Mammary epithelial cell (primary cell): ENCODE measurements at regions not wholly inside any gene's neighbourhood (a gene's known extent, or its start where the extent isn't known, plus 50 kb on each side); places are given as distances from the start of the nearest gene placed in this dataset.
"Not testable (repeated sequence)": the region's sequence is repeated elsewhere in the genome, so short reads cannot be mapped to it uniquely, and the experiment has no call there.

ENCODE experiments used
- EZH2 ChIP-seq: IDR thresholded peaks from 2 replicates; pipeline ENCODE4 v1.6.1; 2012; ENCODE audit warnings: low read length, inconsistent platforms, borderline replicate concordance
- TF ChIP-seq, protein P1 (sequence below), 2 donors: IDR thresholded peaks in 1 of 2; conservative IDR thresholded peaks in 1 of 2; 2 replicates each; pipeline ENCODE4 v1.5.1; 2011 to 2012; ENCODE audit warnings: inconsistent platforms in 2 of 2, low read length in 2 of 2, mild to moderate bottlenecking in 2 of 2, control low read depth in 1 of 2, low read depth in 1 of 2; ENCODE audit not compliant: insufficient read depth in 1 of 2; ENCODE audit errors: extremely low read depth in 1 of 2

DNA sequence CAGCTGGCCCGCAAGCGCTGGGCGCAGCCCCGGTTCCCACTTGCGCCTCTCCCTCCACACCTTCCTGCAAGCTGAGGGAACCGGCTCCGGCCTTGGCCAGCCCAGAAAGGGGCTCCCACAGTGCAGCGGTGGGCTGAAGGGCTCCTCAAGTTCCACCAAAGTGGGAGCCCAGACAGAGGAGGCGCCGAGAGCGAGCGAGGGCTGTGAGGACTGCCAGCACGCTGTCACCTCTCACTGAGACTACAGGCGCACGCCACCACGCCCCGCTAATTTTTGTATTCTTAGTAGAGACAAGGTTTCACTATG, 103.3 kb upstream of the KMT2C start:
- TF ChIP-seq, protein P1, sequence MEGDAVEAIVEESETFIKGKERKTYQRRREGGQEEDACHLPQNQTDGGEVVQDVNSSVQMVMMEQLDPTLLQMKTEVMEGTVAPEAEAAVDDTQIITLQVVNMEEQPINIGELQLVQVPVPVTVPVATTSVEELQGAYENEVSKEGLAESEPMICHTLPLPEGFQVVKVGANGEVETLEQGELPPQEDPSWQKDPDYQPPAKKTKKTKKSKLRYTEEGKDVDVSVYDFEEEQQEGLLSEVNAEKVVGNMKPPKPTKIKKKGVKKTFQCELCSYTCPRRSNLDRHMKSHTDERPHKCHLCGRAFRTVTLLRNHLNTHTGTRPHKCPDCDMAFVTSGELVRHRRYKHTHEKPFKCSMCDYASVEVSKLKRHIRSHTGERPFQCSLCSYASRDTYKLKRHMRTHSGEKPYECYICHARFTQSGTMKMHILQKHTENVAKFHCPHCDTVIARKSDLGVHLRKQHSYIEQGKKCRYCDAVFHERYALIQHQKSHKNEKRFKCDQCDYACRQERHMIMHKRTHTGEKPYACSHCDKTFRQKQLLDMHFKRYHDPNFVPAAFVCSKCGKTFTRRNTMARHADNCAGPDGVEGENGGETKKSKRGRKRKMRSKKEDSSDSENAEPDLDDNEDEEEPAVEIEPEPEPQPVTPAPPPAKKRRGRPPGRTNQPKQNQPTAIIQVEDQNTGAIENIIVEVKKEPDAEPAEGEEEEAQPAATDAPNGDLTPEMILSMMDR (conservative IDR thresholded peaks at IDR 0.05 in 1 of 2, IDR thresholded peaks at IDR 0.05 in 1 of 2; ENCODE audit: extremely low read depth in 1 of 2, insufficient read depth in 1 of 2, low read depth in 1 of 2, low read length in 2 of 2), result not testable (repeated sequence)
- not testable (repeated sequence) for TF ChIP-seq EZH2
